Astrocyte of the cerebellum (primary cell): ENCODE measurements at regions not wholly inside any gene's neighbourhood (a gene's known extent, or its start where the extent isn't known, plus 50 kb on each side); places are given as distances from the start of the nearest gene placed in this dataset.

Experiments
- DNase-seq: peaks from one replicate; pipeline ENCODE4 v3.0.0-alpha.2; 2011; ENCODE audit warnings: low read depth
- H3K4me3 ChIP-seq: 2 replicates; pipeline ENCODE4 v1.5.1; 2011; ENCODE audit warnings: mild to moderate bottlenecking, low read depth, low read length, moderate library complexity
- in situ Hi-C: cut with HindIII; loops from 2 replicates; pipeline ENCODE4 v1.10.0; 2017; ENCODE audit warnings: low sequenced_read_pairs
- TF ChIP-seq, protein P1 (sequence below): IDR thresholded peaks from 2 replicates; pipeline ENCODE4 v1.5.1; 2012; ENCODE audit warnings: low read length, low read depth, moderate library complexity, mild to moderate bottlenecking; ENCODE audit errors: missing control alignments

DNA sequence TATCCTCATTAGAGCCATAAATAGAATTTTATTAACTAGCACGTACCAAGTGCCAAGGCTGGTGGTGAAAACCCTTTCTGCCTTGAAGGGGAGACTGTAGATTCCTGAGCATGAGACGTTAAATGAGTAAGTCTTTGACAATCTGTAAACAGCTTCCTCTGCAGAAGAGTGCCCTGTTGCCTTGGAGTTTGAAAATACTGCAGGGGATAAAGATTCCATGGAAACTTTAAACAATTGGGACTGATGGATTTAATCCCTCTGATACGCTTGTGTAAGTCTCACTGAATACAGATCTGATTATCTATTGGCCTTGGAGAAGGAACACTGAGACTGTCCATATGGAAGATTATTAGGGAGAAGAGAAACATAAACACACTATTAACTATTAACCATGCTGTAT, 1053.4 kb upstream of the RBFOX1 start:
- in situ Hi-C loops: no loop called here
- H3K4me3 ChIP-seq: no peak overlapping the region
- TF ChIP-seq, protein P1, sequence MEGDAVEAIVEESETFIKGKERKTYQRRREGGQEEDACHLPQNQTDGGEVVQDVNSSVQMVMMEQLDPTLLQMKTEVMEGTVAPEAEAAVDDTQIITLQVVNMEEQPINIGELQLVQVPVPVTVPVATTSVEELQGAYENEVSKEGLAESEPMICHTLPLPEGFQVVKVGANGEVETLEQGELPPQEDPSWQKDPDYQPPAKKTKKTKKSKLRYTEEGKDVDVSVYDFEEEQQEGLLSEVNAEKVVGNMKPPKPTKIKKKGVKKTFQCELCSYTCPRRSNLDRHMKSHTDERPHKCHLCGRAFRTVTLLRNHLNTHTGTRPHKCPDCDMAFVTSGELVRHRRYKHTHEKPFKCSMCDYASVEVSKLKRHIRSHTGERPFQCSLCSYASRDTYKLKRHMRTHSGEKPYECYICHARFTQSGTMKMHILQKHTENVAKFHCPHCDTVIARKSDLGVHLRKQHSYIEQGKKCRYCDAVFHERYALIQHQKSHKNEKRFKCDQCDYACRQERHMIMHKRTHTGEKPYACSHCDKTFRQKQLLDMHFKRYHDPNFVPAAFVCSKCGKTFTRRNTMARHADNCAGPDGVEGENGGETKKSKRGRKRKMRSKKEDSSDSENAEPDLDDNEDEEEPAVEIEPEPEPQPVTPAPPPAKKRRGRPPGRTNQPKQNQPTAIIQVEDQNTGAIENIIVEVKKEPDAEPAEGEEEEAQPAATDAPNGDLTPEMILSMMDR: no peak
- no peak for DNase-seq

DNA sequence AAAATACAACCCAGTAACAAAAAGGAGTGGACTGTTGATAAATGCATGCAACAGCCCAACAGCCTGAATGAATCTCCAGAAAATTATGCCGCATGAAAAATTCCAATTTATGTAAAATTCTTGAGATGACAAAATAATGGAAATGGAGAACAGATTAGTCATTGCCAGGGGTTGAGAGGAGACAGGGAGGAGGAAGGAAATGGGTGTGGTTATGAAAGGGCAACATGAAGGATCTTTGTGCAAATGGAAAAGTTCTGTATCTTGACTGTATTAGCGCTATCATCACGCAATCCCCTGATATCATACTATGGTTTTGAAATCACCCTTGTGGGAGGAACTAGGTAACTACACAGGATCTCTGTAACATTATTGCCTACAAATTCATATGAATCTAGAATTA, 1058.3 kb upstream of the RBFOX1 start:
- no peak overlapping the region for H3K4me3 ChIP-seq
- TF ChIP-seq, protein P1: no peak
- DNase-seq: no peak
- in situ Hi-C loops: no loop called here

DNA sequence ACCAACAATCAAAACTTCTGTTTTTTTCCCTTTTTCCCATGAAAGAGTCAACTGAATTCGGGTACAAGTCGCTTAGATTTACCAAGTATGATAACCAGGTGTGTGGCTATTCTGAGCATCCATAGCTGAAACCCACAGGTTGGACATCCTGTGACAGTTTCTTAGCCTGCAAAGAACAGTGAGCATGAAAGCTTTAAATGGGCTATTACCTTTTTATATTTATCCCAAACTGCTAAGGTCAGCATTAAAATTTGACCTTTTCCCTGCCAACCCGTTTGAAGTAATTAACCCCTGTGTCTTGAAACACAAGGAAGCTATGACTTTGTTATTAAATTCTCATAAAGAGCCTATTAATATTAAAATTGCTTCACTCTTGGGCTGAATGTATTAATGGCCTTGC, 1065.0 kb upstream of the RBFOX1 start:
- TF ChIP-seq, protein P1: no peak
- in situ Hi-C loops: no loop called here
- no peak for DNase-seq
- no peak overlapping the region for H3K4me3 ChIP-seq

DNA sequence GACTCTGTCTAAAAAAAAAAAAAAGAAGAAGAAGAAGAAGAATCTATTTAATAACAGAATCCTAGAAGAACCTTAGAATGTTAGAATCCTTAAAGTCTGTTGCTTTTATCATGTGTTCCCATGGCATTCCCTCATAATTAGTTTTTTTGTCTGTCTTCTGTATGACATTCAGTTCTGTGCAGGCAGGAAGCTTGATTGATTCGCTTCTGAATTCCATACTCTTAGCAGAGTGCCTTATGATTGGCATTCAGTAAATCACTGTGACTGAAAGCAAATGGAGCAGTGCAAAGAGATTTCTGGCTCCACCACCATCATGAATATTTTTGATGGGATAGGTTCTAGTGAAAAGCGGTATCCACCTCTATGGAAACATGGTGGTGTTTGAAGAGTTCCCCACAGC, 1065.9 kb upstream of the RBFOX1 start:
- TF ChIP-seq, protein P1: no peak
- in situ Hi-C loops: no loop called here
- H3K4me3 ChIP-seq: no peak overlapping the region
- DNase-seq: no peak

DNA sequence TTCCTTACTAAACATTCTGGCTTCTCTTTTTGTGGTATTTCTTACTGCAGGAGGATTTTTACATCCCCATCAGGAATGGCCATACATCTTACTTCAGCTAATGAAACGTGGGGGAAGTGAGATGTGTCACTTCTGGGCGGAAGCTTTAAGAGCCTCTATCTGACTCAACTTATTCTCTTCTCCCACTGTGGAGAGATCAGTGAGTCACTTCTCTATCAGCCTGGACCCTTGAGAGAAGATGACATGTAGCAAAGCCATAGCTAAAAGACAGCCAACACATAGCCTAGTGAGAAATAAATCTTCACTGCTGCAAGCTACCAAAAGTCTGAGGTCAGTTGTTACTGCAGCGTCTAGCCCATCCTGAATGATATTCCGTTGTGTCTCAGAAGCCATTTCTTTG, 1066.7 kb upstream of the RBFOX1 start:
- H3K4me3 ChIP-seq: no peak overlapping the region
- DNase-seq: no peak
- TF ChIP-seq, protein P1: no peak
- in situ Hi-C loops: no loop called here

DNA sequence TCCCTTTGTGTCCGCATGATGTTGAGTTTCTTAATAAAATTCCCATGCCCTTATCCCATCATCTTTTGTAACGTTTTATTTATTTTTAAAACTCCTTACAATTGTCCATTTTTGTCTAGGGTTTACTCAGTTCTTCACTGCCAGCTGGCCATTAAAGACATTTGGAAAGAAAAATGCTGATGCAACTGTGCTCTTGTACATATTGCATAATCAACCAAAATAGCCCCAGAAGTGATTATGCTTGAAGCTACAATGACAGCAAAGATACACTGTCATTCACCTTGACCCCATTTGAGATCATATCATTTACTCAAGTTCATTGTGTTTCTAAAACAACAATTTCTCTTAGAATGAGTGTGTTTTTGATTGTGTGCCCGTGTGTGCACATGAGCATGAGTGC, 1074.6 kb upstream of the RBFOX1 start:
- no peak for DNase-seq
- no peak overlapping the region for H3K4me3 ChIP-seq
- in situ Hi-C loops: no loop called here
- TF ChIP-seq, protein P1: no peak

DNA sequence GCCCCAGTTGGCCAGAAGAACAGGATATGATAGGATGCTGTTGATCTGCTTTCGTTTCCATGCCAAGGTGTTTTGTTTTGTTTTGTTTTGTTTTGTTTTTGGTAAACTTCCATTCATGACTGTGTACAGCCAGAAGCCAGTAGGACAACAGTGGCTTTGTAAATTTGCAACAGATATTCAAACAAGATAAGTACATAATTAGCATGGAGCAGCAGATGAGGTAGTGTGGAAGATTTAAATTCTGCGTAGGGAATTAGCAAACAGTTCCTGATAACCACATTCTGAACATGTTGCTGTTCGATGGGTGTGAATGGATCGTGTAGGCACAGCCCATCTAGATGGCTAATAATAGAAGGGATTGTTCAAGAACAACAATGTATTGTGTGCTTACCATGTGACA, 1080.1 kb upstream of the RBFOX1 start:
- no peak for DNase-seq
- no peak overlapping the region for H3K4me3 ChIP-seq
- in situ Hi-C loops: no loop called here
- TF ChIP-seq, protein P1: no peak
